ENCODE measurements at regions not wholly inside any gene's neighbourhood (a gene's known extent, or its start where the extent isn't known, plus 50 kb on each side); places are given as distances from the start of the nearest gene placed in this dataset.

GRCh38 chr3:74344865-74345440, 269.5 kb downstream of the CNTN3 start:
- DNase-seq, result no peak

- DNase-seq, result no peak
Observed at GRCh38 chr3:74343391-74343790, 271.1 kb downstream of the CNTN3 start.

GRCh38 chr3:74338998-74339397, 275.5 kb downstream of the CNTN3 start:
- DNase-seq, result no peak

- DNase-seq, result no peak
Observed at GRCh38 chr3:74332165-74332564, 282.3 kb downstream of the CNTN3 start.

- no peak for DNase-seq
Observed at GRCh38 chr3:74331711-74332110, 282.7 kb downstream of the CNTN3 start.

- no peak for DNase-seq
Observed at GRCh38 chr3:74329096-74329495, 285.4 kb downstream of the CNTN3 start.

- DNase-seq, result no peak
Observed at GRCh38 chr3:74328435-74328834, 286.0 kb downstream of the CNTN3 start.

- no peak for DNase-seq
Observed at GRCh38 chr3:74315291-74315690, 299.2 kb downstream of the CNTN3 start.

- DNase-seq, result peak; percentile 20
Observed at GRCh38 chr3:74314696-74315095, 299.8 kb downstream of the CNTN3 start.

GRCh38 chr3:74309716-74310115, 304.7 kb downstream of the CNTN3 start:
- no peak for DNase-seq

GRCh38 chr3:74304424-74304823, 310.0 kb downstream of the CNTN3 start:
- no peak for DNase-seq

- DNase-seq, result no peak
Observed at GRCh38 chr3:74303711-74304110, 310.7 kb downstream of the CNTN3 start.

- no peak for DNase-seq
Observed at GRCh38 chr3:74302969-74303368, 311.5 kb downstream of the CNTN3 start.

GRCh38 chr3:74302281-74302680, 312.2 kb downstream of the CNTN3 start:
- no peak for DNase-seq

GRCh38 chr3:74301056-74301455, 313.4 kb downstream of the CNTN3 start:
- DNase-seq, result no peak

GRCh38 chr3:74295479-74295878, 319.0 kb downstream of the CNTN3 start:
- no peak for DNase-seq

- no peak for DNase-seq
Observed at GRCh38 chr3:74288761-74289160, 325.7 kb downstream of the CNTN3 start.

- DNase-seq, result no peak
Observed at GRCh38 chr3:74287557-74287956, 326.9 kb downstream of the CNTN3 start.

GRCh38 chr3:74282202-74282601, 332.3 kb downstream of the CNTN3 start:
- DNase-seq, result no peak

- DNase-seq, result no peak
Observed at GRCh38 chr3:74281705-74282104, 332.8 kb downstream of the CNTN3 start.

- DNase-seq, result no peak
Observed at GRCh38 chr3:74273555-74274402, 340.7 kb downstream of the CNTN3 start.

- DNase-seq, result no peak
Observed at GRCh38 chr3:74273091-74273490, 341.4 kb downstream of the CNTN3 start.

- DNase-seq, result no peak
Observed at GRCh38 chr3:74271541-74271940, 342.9 kb downstream of the CNTN3 start.

- no peak for DNase-seq
Observed at GRCh38 chr3:74269689-74270088, 344.8 kb downstream of the CNTN3 start.

GRCh38 chr3:74268753-74269152, 345.7 kb downstream of the CNTN3 start:
- no peak for DNase-seq

Measured in T1000 (cell line).